ENCODE measurements at regions not wholly inside any gene's neighbourhood (a gene's known extent, or its start where the extent isn't known, plus 50 kb on each side); places are given as distances from the start of the nearest gene placed in this dataset.

GRCh38 chr19:30128211-30128610 lies 186.2 kb downstream of the URI1 start:
- TF ChIP-seq, protein P1, sequence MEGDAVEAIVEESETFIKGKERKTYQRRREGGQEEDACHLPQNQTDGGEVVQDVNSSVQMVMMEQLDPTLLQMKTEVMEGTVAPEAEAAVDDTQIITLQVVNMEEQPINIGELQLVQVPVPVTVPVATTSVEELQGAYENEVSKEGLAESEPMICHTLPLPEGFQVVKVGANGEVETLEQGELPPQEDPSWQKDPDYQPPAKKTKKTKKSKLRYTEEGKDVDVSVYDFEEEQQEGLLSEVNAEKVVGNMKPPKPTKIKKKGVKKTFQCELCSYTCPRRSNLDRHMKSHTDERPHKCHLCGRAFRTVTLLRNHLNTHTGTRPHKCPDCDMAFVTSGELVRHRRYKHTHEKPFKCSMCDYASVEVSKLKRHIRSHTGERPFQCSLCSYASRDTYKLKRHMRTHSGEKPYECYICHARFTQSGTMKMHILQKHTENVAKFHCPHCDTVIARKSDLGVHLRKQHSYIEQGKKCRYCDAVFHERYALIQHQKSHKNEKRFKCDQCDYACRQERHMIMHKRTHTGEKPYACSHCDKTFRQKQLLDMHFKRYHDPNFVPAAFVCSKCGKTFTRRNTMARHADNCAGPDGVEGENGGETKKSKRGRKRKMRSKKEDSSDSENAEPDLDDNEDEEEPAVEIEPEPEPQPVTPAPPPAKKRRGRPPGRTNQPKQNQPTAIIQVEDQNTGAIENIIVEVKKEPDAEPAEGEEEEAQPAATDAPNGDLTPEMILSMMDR (IDR thresholded peaks at IDR 0.05): no peak

DNA sequence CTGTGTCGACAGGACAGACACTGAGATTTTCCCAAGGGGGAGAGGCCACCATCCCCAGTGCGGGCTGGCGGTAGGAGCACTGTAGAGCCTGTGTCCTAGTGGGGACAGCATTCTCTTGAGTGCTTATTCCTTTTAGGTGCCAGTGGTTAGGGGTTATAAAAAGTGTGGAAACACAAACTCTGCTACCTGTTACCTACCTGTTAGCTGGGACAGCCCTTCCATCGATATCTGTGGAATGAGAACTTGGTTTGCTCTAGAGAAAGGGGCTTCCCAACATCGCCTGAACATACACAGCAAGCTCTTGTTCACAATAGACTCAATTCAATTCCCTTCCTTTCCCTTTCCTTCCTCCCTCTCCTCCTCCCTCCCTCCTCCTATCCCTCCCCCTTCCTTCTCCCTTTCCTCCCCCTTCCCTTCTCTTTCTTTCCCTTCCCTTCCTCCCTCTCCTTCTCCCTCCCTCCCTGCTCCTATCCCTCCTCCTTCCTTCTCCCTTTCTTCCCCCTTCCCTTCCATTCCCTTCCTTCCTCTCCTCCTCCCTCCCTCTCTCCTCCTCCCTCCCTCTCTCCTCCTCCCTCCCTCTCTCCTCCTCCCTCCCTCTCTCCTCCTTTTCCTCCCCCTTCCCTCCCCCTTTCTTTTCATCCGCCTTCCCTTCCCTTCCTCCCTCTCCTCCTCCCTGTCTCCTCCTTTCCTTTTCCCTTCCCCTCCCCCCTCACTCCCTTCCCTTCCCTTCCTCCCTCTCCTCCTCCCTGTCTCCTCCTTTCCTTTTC lies 188.5 kb downstream of the URI1 start:
- TF ChIP-seq, protein P1 (IDR thresholded peaks at IDR 0.05): no peak

More at GRCh38 chr19:30128211-30128610, 186.2 kb downstream of the URI1 start:
- H3K4me3 ChIP-seq: no peak overlapping the region
- no peak overlapping the region for H3K27ac ChIP-seq
- DNase-seq (ENCODE audit: low spot score): no peak

DNA sequence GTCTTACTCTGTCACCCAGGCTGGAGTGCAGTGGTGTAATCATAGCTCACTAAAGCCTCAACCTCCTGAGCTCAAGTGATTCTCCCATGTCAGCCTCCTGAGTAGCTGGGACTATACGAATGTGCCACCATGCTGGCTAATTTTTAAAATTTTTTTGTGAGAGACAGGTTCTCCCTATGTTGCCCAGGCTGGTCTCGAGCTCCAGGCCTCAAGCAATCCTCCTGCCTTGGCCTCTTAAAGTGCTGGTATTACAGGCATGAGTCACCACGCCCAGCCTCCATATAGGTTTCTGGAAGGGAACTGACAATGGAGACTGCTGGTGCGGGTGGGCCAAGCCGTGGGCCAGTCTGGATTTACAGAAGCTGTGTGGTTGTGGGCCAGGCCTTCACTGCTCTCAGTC lies 189.2 kb downstream of the URI1 start:
- H3K27ac ChIP-seq: no peak overlapping the region
- H3K4me3 ChIP-seq: no peak overlapping the region
- TF ChIP-seq, protein P1 (IDR thresholded peaks at IDR 0.05): no peak
- no peak for DNase-seq (ENCODE audit: low spot score)

More for the DNA sequence above, 188.5 kb downstream of the URI1 start:
- H3K27ac ChIP-seq: no peak overlapping the region
- no peak for DNase-seq (ENCODE audit: low spot score)
- H3K4me3 ChIP-seq: no peak overlapping the region

DNA sequence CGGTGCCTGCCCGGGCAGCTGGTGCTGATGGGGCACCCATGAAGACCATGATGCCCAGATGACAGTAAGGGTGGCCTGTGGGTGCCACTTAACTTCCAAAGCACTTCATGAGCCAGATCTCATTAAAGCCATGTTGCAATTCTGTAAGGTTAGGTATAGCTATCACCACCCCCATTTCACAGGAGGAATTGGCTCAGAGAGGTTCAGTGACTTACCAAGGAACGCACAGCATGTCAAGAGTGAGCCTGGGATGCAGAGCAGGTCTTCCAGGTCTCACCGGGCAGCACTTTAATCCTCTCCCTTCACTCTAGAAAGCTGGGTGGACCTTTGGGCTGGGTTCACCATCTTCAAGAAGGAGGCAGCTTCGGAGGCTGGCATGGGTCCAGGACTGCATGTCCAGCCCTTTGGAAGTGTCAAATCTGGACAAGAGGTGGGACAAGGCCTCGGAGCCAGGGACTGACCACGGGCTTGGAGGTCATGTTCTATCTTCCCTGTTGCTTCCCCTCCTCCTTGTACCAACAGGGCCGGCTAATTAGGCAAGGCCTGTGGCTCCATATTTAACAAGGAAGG lies 189.8 kb downstream of the URI1 start:
- Histone ChIP-seq H3K27ac (no peak overlapping the region), H3K4me3 (no peak overlapping the region)
- DNase-seq (ENCODE audit: low spot score): no peak
- TF ChIP-seq, protein P1 (IDR thresholded peaks at IDR 0.05): no peak

GRCh38 chr19:30132343-30133075 lies 190.5 kb downstream of the URI1 start:
- no peak overlapping the region for H3K27ac ChIP-seq
- H3K4me3 ChIP-seq: no peak overlapping the region
- no peak for DNase-seq (ENCODE audit: low spot score)
- TF ChIP-seq, protein P1 (IDR thresholded peaks at IDR 0.05): no peak

DNA sequence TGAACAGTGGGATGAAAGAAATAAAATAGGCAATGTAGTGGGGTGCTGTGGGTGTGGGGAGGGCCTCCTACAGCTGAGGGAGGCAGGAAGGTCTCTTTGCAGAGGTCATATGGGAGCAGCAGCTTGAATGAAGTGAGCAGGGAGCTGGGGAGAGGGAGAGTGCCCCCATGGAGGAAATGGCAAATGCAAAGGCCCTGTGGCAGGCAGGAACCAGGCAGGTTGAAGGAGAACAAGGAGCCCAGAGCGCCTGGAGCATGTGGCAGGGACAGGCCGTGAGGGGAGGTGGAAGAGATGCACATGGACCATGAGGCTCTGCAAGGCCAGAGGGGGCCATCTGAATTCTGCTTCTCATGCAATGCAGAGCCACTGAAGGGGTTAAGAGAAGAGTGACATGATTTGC lies 191.8 kb downstream of the URI1 start:
- H3K4me3 ChIP-seq: no peak overlapping the region
- DNase-seq (ENCODE audit: low spot score): no peak
- TF ChIP-seq, protein P1 (IDR thresholded peaks at IDR 0.05): no peak
- H3K27ac ChIP-seq: no peak overlapping the region
